ENCODE measurements at regions not wholly inside any gene's neighbourhood (a gene's known extent, or its start where the extent isn't known, plus 50 kb on each side); places are given as distances from the start of the nearest gene placed in this dataset.
A peak's percentile ranks its signal among the peaks of the same experiment; 100 is the strongest.
"Not testable (repeated sequence)": the region's sequence is repeated elsewhere in the genome, so short reads cannot be mapped to it uniquely, and the experiment has no call there.

- no peak for DNase-seq
These were observed 287.8 kb downstream of the LIG4 start for GRCh38 chr13:107927557-107927956.

- DNase-seq, result not testable (repeated sequence)
These were observed 288.8 kb downstream of the LIG4 start for GRCh38 chr13:107926515-107926914.

- DNase-seq, result not testable (repeated sequence)
These were observed 298.4 kb downstream of the LIG4 start for GRCh38 chr13:107916902-107917301.

GRCh38 chr13:107912745-107913144, 302.6 kb downstream of the LIG4 start:
- no peak for DNase-seq

GRCh38 chr13:107907065-107907805, 308.1 kb downstream of the LIG4 start:
- no peak for DNase-seq

- no peak for DNase-seq
These were observed 309.2 kb downstream of the LIG4 start for GRCh38 chr13:107906131-107906530.

- no peak for DNase-seq
These were observed 313.3 kb downstream of the LIG4 start for GRCh38 chr13:107901996-107902562.

- DNase-seq, result no peak
These were observed 314.1 kb downstream of the LIG4 start for GRCh38 chr13:107901230-107901629.

- no peak for DNase-seq
These were observed 314.6 kb downstream of the LIG4 start for GRCh38 chr13:107900775-107901174.

GRCh38 chr13:107886118-107886517, 329.2 kb downstream of the LIG4 start:
- no peak for DNase-seq

GRCh38 chr13:107884564-107884963, 330.8 kb downstream of the LIG4 start:
- no peak for DNase-seq

- no peak for DNase-seq
These were observed 331.7 kb downstream of the LIG4 start for GRCh38 chr13:107883561-107884175.

- no peak for DNase-seq
These were observed 332.4 kb downstream of the LIG4 start for GRCh38 chr13:107882708-107883560.

GRCh38 chr13:107881362-107881761, 334.0 kb downstream of the LIG4 start:
- no peak for DNase-seq

GRCh38 chr13:107874456-107874855, 340.9 kb downstream of the LIG4 start:
- no peak for DNase-seq

- DNase-seq, result no peak
These were observed 341.4 kb downstream of the LIG4 start for GRCh38 chr13:107873926-107874325.

GRCh38 chr13:107870400-107870799, 344.9 kb downstream of the LIG4 start:
- no peak for DNase-seq

GRCh38 chr13:107867701-107868661, 347.4 kb downstream of the LIG4 start:
- peak in 42 of 56 donors; percentile 1 to 68 (median 27) for DNase-seq

GRCh38 chr13:107866941-107867623, 348.3 kb downstream of the LIG4 start:
- peak in 31 of 56 donors; percentile 2 to 60 (median 18) for DNase-seq
